Activated CD8-positive, alpha-beta memory T cell treated with anti-CD3 and anti-CD28 coated beads for 36 hours (primary cell): ENCODE measurements at regions not wholly inside any gene's neighbourhood (a gene's known extent, or its start where the extent isn't known, plus 50 kb on each side); places are given as distances from the start of the nearest gene placed in this dataset.
"Not testable (repeated sequence)": the region's sequence is repeated elsewhere in the genome, so short reads cannot be mapped to it uniquely, and the experiment has no call there.

Source experiments
- CTCF ChIA-PET: fragments of 350-600 bp; sonication (Branson Sonifier 250); formaldehyde crosslinking; loops from one replicate; lab custom pipeline; 2021; ENCODE audit warnings: antibody characterized with exemption; lab: Charles Lee
- POLR2A ChIA-PET: fragments of 350-600 bp; sonication (Branson Sonifier 250); formaldehyde crosslinking; loops from one replicate; lab custom pipeline; 2021; ENCODE audit warnings: antibody characterized with exemption; lab: Charles Lee

GRCh38 chr7:68067845-68068244 lies 1071.2 kb downstream of the TYW1 start:
- CTCF ChIA-PET, result no interaction called here
- POLR2A ChIA-PET, result no interaction called here

GRCh38 chr7:68070992-68071391 lies 1074.4 kb downstream of the TYW1 start:
- ChIA-PET POLR2A (no interaction called here), CTCF (no interaction called here)

GRCh38 chr7:68073701-68074100 lies 1077.1 kb downstream of the TYW1 start:
- POLR2A ChIA-PET, result no interaction called here
- CTCF ChIA-PET, result no interaction called here

- ChIA-PET CTCF (no interaction called here), POLR2A (no interaction called here)
These were observed 1077.6 kb downstream of the TYW1 start for GRCh38 chr7:68074242-68074641.

GRCh38 chr7:68078157-68078710 lies 1081.6 kb downstream of the TYW1 start:
- POLR2A ChIA-PET, result no interaction called here
- CTCF ChIA-PET, result no interaction called here

GRCh38 chr7:68082066-68082960 lies 1085.7 kb downstream of the TYW1 start:
- CTCF ChIA-PET, POLR2A ChIA-PET: not testable (repeated sequence)

GRCh38 chr7:68082961-68083657 lies 1086.5 kb downstream of the TYW1 start:
- POLR2A ChIA-PET, result not testable (repeated sequence)

GRCh38 chr7:68087401-68087800 lies 1090.8 kb downstream of the TYW1 start:
- POLR2A ChIA-PET, result no interaction called here
- CTCF ChIA-PET, result no interaction called here

More at GRCh38 chr7:68082961-68083657, 1086.5 kb downstream of the TYW1 start:
- CTCF ChIA-PET, result not testable (repeated sequence)

GRCh38 chr7:68088879-68089278 lies 1092.2 kb downstream of the TYW1 start:
- POLR2A ChIA-PET, result no interaction called here

GRCh38 chr7:68090256-68090655 lies 1093.6 kb downstream of the TYW1 start:
- POLR2A ChIA-PET, CTCF ChIA-PET: not testable (repeated sequence)

More at GRCh38 chr7:68088879-68089278, 1092.2 kb downstream of the TYW1 start:
- CTCF ChIA-PET, result no interaction called here

- ChIA-PET POLR2A (no interaction called here), CTCF (no interaction called here)
These were observed 1106.7 kb downstream of the TYW1 start for GRCh38 chr7:68103319-68103718.

GRCh38 chr7:68107261-68107660 lies 1110.6 kb downstream of the TYW1 start:
- POLR2A ChIA-PET, result no interaction called here
- CTCF ChIA-PET, result no interaction called here

GRCh38 chr7:68107968-68108367 lies 1111.3 kb downstream of the TYW1 start:
- CTCF ChIA-PET, result no interaction called here
- POLR2A ChIA-PET, result no interaction called here

GRCh38 chr7:68109299-68109698 lies 1112.7 kb downstream of the TYW1 start:
- CTCF ChIA-PET, result no interaction called here
- POLR2A ChIA-PET, result no interaction called here

- ChIA-PET CTCF (no interaction called here), POLR2A (no interaction called here)
These were observed 1122.8 kb downstream of the TYW1 start for GRCh38 chr7:68119411-68119810.

- ChIA-PET CTCF (no interaction called here), POLR2A (no interaction called here)
These were observed 1124.4 kb downstream of the TYW1 start for GRCh38 chr7:68121056-68121455.

- ChIA-PET POLR2A (no interaction called here), CTCF (no interaction called here)
These were observed 1125.0 kb downstream of the TYW1 start for GRCh38 chr7:68121655-68122054.

- ChIA-PET POLR2A (no interaction called here), CTCF (no interaction called here)
These were observed 1126.2 kb downstream of the TYW1 start for GRCh38 chr7:68122801-68123200.

- CTCF ChIA-PET, result no interaction called here
- POLR2A ChIA-PET, result no interaction called here
These were observed 1128.5 kb downstream of the TYW1 start for GRCh38 chr7:68125168-68125567.

- POLR2A ChIA-PET, result no interaction called here
- CTCF ChIA-PET, result no interaction called here
These were observed 1136.4 kb downstream of the TYW1 start for GRCh38 chr7:68133045-68133444.

- ChIA-PET POLR2A (no interaction called here), CTCF (no interaction called here)
These were observed 1146.7 kb downstream of the TYW1 start for GRCh38 chr7:68143345-68143744.
